Prostate gland (tissue), 2 donors: ENCODE measurements at regions not wholly inside any gene's neighbourhood (a gene's known extent, or its start where the extent isn't known, plus 50 kb on each side); places are given as distances from the start of the nearest gene placed in this dataset.

Experiments
- POLR2A ChIP-seq: fragments of 450-650 bp; IDR thresholded peaks from one replicate; pipeline ENCODE4 v1.6.1; 2016; ENCODE audit warnings: antibody characterized with exemption, mild to moderate bottlenecking
- TF ChIP-seq, protein P1 (sequence below), 4 experiments: fragments of 200-600 bp in 2 of 4; fragments of 450-650 bp in 2 of 4; sonication (generic) in 2 of 4; IDR thresholded peaks; 1 replicate in 3 of 4; 2 replicates in 1 of 4; pipeline ENCODE4 v1.5.1; 2016 to 2019; ENCODE audit warnings: antibody characterized with exemption in 4 of 4, mild to moderate bottlenecking in 2 of 4, moderate library complexity in 2 of 4

DNA sequence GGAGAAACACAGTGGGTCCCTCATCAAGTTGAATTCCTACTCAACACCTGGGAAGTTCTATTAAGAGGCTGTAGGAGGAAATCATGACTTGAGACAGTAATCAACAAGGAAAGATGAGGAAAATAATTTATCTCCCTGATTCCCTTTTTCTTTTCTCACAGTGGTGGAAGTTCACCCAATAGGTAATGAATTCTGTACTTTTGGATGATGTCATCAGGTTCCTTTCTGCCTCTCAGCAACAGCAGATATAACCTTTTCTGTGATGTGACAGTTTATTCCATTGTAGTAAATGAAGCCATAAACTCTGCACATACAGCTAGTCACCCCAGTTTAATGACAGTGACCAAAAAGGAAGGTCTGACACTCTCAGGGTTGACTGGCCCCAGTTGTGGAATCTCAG is 1265.0 kb downstream of the NXPH1 start:
- TF ChIP-seq, protein P1, sequence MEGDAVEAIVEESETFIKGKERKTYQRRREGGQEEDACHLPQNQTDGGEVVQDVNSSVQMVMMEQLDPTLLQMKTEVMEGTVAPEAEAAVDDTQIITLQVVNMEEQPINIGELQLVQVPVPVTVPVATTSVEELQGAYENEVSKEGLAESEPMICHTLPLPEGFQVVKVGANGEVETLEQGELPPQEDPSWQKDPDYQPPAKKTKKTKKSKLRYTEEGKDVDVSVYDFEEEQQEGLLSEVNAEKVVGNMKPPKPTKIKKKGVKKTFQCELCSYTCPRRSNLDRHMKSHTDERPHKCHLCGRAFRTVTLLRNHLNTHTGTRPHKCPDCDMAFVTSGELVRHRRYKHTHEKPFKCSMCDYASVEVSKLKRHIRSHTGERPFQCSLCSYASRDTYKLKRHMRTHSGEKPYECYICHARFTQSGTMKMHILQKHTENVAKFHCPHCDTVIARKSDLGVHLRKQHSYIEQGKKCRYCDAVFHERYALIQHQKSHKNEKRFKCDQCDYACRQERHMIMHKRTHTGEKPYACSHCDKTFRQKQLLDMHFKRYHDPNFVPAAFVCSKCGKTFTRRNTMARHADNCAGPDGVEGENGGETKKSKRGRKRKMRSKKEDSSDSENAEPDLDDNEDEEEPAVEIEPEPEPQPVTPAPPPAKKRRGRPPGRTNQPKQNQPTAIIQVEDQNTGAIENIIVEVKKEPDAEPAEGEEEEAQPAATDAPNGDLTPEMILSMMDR (IDR thresholded peaks at IDR 0.05), result no peak
- no peak for TF ChIP-seq POLR2A
